GM13977 (cell line): ENCODE measurements at regions not wholly inside any gene's neighbourhood (a gene's known extent, or its start where the extent isn't known, plus 50 kb on each side); places are given as distances from the start of the nearest gene placed in this dataset.

ENCODE experiments used
- DNase-seq: peaks from one replicate; pipeline ENCODE4 v3.0.0; 2012; ENCODE audit warnings: low spot score
- in situ Hi-C: fragments of 300-500 bp; cut with MboI; formaldehyde crosslinking; loops from one replicate; pipeline ENCODE4 v1.12.0; 2022; ENCODE audit warnings: low sequenced_read_pairs, low pct_unique_long_range_greater_than_20kb, mixed read lengths, inconsistent platforms; ENCODE audit not compliant: unreplicated experiment
- TF ChIP-seq, protein P1 (sequence below): IDR thresholded peaks from 2 replicates; pipeline ENCODE4 v1.5.1; 2012; ENCODE audit warnings: mild to moderate bottlenecking, control low read depth; ENCODE audit not compliant: insufficient read depth; ENCODE audit errors: extremely low read depth, missing control alignments

DNA sequence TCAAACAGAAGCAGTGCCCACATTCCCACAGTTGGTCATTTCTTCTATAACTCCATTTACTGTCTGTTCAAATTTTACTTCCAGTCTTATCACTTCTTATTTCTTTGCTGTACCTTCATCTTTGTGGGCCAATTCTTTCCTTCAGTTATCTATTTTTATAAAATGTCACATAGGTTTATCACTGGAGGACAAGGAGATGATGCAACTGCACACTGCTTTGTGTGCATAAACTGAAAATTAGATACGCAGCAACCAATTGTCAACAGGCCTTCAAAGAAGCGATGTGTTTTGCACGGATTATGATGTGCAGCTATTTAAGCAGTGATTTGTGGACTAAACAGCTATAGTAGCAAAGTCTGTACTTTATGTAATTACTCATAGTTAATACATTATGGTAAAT, 726.8 kb upstream of the GCFC2 start:
- in situ Hi-C loops = no loop called here
- DNase-seq = no peak
- TF ChIP-seq, protein P1, sequence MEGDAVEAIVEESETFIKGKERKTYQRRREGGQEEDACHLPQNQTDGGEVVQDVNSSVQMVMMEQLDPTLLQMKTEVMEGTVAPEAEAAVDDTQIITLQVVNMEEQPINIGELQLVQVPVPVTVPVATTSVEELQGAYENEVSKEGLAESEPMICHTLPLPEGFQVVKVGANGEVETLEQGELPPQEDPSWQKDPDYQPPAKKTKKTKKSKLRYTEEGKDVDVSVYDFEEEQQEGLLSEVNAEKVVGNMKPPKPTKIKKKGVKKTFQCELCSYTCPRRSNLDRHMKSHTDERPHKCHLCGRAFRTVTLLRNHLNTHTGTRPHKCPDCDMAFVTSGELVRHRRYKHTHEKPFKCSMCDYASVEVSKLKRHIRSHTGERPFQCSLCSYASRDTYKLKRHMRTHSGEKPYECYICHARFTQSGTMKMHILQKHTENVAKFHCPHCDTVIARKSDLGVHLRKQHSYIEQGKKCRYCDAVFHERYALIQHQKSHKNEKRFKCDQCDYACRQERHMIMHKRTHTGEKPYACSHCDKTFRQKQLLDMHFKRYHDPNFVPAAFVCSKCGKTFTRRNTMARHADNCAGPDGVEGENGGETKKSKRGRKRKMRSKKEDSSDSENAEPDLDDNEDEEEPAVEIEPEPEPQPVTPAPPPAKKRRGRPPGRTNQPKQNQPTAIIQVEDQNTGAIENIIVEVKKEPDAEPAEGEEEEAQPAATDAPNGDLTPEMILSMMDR = no peak

DNA sequence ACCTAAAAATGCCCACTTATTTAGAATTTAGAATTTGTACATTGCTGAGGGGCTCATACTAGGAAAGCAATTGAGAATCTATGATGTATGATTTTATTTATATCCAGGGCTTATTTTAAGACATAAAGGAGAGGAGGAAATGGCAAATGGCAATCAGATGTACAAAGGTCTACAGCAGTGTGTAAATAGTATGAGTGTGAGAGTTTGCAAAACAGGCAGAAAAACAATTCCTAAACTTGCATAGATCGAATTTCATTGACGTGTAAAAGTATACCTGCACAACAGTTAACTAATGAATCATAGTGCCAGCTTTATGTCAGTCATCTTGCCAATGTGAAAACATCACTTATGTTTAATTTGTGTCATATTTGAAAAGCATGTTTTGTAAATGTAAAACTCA, 718.7 kb upstream of the GCFC2 start:
- no peak for DNase-seq
- TF ChIP-seq, protein P1 = no peak
- in situ Hi-C loops = no loop called here

DNA sequence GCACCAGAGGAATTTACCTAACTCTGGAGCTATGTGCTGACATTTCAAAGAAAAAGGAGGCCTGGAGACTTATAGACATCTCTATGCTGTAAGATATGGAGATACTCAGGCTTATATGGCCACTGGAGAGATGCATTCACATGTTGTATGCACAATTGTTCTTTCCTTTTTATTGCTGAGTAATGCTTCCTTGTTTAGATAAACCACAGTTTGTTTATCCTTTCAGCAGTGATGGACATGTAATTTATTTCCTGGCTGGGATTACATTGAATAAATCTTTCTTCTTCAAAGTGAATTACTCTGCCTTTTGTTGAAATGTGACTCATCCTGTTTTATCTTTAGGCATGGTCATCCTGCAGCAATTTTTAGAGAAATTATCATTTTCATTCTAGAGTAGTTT, 716.7 kb upstream of the GCFC2 start:
- DNase-seq = no peak
- TF ChIP-seq, protein P1 = no peak
- in situ Hi-C loops = no loop called here

DNA sequence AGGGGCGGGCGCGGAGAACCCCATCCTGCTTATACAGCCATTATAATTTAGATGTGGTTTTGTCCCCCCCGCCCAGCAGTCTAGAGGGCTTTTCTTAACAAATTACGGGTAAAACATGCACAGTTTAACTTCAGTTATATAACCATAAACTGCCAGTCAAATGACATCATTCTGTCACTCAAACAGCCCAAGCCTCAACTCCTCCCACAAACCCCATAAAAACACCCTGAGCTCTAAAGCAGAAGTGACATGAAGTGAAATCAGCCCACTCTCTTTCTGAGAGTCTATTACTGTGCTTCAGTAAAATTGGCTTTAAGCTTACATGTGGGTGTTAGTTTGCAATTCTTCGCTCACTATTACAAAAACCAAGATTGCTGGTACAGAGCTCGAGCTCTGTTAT, 705.1 kb upstream of the GCFC2 start:
- in situ Hi-C loops = no loop called here
- TF ChIP-seq, protein P1 = no peak
- peak; percentile 16 for DNase-seq

DNA sequence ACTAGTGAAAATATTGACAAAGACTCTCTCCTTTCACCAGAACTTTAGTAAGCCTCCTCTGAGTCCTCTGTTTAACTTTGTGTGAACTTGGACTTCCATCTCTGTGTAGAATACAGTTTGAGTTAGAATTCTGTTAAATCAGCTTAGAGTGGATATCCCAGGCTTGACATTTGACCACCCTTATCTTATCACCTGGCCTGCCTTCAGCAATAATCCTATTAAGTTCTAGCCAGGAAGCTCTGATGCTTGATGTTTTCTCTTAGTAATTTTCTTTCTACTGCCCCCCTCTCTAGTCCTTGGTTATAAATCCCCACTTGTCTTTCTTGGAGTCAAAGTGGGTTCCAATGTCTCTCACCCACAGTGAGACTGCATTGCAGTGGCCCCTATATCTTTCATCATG, 702.7 kb upstream of the GCFC2 start:
- TF ChIP-seq, protein P1 = no peak
- in situ Hi-C loops = no loop called here
- DNase-seq = no peak

DNA sequence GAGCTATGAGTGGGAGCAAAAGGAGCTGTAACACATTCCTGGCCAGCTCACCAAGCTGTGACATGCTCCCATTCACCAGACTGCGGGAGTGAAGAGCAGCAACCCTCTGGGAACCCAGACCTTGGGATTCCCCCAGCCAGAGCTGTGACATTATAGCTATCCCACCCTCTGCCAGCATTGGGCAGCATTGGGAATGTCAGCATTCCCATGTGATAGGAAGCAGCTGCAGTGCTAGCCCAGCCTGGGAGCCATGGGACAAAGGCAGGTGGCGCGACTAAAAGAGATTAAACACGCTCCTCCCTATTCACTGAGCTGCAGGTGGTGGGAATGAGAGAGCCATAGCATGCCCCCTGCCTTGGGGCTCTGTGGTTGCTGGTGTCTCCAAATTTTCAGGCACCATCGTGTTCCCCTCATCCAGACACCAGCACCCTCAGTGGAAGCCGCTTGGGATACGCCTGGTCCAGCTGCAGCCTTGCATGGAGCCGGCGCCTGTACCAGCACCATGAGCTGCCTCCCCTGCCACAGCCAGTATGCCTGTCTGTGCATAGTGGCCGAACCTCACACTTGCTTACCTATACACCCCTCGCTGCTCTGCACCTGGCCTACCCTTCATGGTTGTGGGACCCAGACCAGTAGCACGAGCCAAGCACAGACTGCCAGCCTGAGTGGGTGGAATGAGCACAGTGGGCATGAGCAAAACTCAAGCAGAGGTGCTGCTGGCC, 695.6 kb upstream of the GCFC2 start:
- TF ChIP-seq, protein P1 = no peak
- DNase-seq = no peak
- in situ Hi-C loops = no loop called here
